Jurkat, Clone E6-1 (cell line): ENCODE measurements at regions not wholly inside any gene's neighbourhood (a gene's known extent, or its start where the extent isn't known, plus 50 kb on each side); places are given as distances from the start of the nearest gene placed in this dataset.
"Not testable (repeated sequence)": the region's sequence is repeated elsewhere in the genome, so short reads cannot be mapped to it uniquely, and the experiment has no call there.

Experiments
- DNase-seq: peaks from one replicate; pipeline ENCODE4 v3.0.0-alpha.2; 2011; ENCODE audit warnings: low read depth, low spot score
- H3K4me3 ChIP-seq: 2 replicates; pipeline ENCODE4 v1.5.1; 2011; ENCODE audit warnings: mild to moderate bottlenecking, low read length, control low read depth, moderate library complexity

GRCh38 chrX:39226251-39226650 lies 425.0 kb downstream of the MID1IP1 start:
- DNase-seq = no peak

GRCh38 chrX:39227371-39227770 lies 426.1 kb downstream of the MID1IP1 start:
- no peak for DNase-seq
- H3K4me3 ChIP-seq = no peak overlapping the region

More at GRCh38 chrX:39226251-39226650, 425.0 kb downstream of the MID1IP1 start:
- H3K4me3 ChIP-seq = no peak overlapping the region

DNA sequence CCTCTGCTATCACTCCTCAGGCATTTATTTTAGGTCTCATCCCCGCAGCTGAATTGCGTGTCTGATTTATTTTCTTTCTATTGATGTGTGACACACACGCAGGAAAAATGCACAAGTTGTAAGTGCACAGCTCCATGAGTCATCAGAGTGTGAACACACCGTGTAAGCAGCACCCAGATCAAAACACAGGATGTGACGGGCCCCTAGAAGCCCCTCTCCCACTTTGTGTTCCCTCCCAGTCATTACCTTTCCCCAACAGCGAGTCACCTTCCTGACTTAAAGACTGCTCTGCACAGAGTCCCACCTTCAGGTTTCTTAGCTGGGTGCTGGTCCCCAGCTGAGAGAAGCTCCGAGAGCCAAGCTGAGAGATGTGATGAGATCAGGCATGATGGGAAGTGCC lies 436.7 kb downstream of the MID1IP1 start:
- DNase-seq = no peak

GRCh38 chrX:39242187-39242586 lies 440.9 kb downstream of the MID1IP1 start:
- peak; percentile 31 for DNase-seq

More for the DNA sequence above, 436.7 kb downstream of the MID1IP1 start:
- no peak overlapping the region for H3K4me3 ChIP-seq

DNA sequence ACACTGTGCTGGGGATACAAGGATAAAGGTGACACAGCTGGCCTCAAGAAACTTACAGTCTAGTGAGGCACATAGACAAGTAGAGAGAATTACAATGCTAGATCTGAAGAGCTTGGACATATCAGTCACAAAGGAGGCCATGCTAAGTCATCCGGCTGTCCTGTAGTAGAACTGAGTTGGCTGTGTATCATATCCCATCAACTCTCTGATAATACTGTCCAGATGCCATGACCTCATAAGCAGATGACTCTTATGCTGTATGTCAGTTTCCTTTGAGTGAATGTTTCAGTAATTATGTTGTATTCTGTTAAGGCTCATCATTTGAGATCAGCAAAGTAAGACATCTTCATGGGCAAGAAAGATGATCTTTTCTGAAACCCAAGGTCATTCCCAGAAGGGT lies 442.9 kb downstream of the MID1IP1 start:
- DNase-seq = no peak
- no peak overlapping the region for H3K4me3 ChIP-seq

More at GRCh38 chrX:39242187-39242586, 440.9 kb downstream of the MID1IP1 start:
- H3K4me3 ChIP-seq = no peak overlapping the region

- H3K4me3 ChIP-seq = no peak overlapping the region
- no peak for DNase-seq
Measured at GRCh38 chrX:39245024-39245423, 443.8 kb downstream of the MID1IP1 start.

- no peak overlapping the region for H3K4me3 ChIP-seq
- DNase-seq = no peak
Measured at GRCh38 chrX:39247536-39247935, 446.3 kb downstream of the MID1IP1 start.

DNA sequence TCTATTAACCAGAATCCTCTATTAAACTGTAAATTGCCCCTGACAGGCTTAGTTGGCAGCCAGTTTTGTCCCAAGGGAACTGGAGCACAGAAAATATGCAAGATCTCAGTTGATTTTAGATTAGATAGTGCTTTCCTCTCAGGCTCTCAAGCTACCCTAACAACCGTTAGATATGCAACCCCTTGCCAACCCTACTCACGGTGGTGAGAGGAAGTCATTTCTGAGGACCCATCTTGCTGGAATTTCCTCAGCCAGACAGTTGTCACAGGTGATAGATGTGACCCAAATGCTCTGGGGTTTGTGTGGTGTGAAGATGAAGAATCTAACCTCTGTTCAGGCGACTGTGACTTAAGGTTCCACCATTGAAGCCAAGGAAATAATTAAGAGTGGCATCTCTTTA lies 447.1 kb downstream of the MID1IP1 start:
- no peak overlapping the region for H3K4me3 ChIP-seq
- DNase-seq = peak; percentile 4

GRCh38 chrX:39249999-39250398 lies 448.7 kb downstream of the MID1IP1 start:
- no peak overlapping the region for H3K4me3 ChIP-seq
- no peak for DNase-seq

DNA sequence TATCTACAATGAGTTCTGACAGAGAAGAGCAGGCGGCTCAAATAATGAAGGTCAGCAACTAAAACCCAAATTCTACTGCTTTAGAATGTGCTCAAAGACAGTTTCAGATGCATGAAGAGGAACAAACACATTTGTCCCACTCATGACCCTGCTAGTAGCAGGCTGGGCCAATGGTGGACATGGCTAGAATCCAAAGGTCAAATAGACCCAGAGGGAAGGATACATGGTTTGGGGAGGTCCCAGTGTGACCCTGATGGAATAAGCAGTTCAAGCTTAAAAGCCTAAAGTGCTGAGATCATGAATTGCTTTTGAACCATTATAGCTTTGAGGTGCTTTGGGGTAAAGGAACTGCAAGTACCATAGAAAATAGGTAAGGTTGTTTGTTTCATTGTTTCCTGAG lies 450.7 kb downstream of the MID1IP1 start:
- no peak for DNase-seq
- no peak overlapping the region for H3K4me3 ChIP-seq

DNA sequence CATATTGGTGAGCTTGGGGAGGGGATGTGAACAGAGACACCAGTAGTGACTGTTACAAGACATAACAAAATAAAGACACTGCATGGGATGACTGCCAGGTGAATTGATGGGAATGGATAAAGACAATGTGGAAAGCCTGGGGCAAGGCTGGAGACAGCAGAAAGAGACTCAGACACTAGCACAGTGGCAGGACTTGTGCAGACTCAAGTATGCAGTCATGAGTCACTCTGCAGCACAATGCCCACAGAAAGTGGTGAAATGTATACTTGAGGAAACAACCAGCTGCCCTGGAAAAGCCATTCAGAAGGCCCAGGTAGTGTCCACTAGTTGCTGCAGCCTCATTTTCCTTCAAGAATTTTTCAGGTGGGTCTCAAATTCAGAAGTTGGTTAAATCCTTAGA lies 452.3 kb downstream of the MID1IP1 start:
- no peak for DNase-seq
- no peak overlapping the region for H3K4me3 ChIP-seq

DNA sequence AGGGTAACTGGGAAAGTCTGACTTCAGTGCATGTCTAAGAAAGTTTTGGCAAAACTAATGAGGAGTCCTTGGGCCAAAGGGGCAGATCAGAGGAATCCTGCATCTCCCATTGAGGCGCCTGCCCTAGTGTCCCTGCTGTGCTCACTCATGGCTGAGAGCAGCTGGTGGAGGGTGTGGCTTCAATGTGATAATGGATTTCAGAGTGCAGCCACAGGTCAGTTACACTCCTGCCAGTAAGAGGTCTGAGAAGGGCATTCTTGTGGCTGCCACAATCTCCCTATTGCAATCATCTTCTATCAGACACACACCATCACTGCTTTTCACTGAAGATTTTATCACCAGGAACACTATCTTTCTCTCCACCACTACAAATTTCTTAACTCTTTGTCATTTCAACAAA lies 457.1 kb downstream of the MID1IP1 start:
- DNase-seq = no peak
- H3K4me3 ChIP-seq = no peak overlapping the region

DNA sequence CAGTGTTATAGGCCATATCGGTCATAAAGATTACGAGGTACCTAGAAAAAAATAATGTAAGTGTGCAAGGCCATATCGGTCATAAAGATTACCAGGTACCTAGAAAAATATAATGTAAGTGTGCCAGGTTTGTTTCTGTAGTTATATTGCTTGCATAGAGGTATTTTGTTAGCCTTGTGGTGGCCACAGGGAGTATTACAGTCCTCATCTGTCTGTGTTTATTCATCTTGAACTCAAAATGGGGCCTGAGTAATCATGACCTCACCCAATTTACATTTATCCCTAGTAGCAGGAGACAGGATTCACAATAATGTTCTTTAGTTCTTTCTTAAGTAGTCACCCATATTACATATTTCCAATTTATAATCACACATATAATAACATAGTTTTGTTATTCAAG lies 459.7 kb downstream of the MID1IP1 start:
- no peak for DNase-seq
- H3K4me3 ChIP-seq = no peak overlapping the region

- peak; percentile 27 for DNase-seq
- H3K4me3 ChIP-seq = no peak overlapping the region
Measured at GRCh38 chrX:39261446-39262147, 460.3 kb downstream of the MID1IP1 start.

DNA sequence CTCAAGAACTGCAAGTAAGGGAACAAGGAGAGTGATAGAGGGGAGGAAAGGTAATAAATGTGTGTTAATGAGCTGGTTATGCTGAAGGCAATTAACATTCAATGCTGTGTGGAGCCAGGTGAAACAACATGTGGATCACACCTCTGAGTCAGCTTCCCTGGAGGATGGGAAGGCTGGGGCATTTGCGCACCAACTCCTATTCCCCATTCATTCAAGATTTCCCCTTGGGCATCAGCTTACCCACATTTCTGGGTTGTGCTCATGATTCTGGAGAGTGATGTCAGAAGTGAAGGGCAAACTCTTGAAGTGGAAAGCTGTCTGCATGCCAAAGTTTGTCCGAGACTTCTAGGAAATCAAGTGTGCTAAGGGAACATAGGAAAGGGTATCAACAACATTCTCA lies 461.4 kb downstream of the MID1IP1 start:
- H3K4me3 ChIP-seq = no peak overlapping the region
- DNase-seq = no peak

- H3K4me3 ChIP-seq = no peak overlapping the region
- no peak for DNase-seq
Measured at GRCh38 chrX:39264023-39264422, 462.8 kb downstream of the MID1IP1 start.

DNA sequence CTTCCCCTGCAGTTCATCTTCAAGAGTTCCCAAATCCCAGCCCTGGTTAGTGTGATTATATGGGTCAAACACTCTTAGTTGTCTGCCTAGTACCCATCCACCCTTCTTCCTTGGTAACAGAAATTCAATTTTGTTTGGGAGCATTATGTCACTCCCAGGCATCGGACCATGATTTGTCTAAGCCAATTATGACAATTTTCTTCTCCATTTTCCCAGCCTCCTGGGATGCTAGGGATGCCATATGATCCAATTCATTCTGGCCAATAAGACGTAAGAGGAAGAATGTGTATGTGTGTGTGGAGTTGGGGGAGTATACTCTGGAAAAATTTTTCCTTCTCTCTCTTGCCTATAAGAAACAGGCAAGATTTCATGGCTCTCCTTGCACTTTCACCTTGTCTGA lies 465.9 kb downstream of the MID1IP1 start:
- DNase-seq = no peak
- no peak overlapping the region for H3K4me3 ChIP-seq

- no peak for DNase-seq
- H3K4me3 ChIP-seq = no peak overlapping the region
Measured at GRCh38 chrX:39268207-39268606, 466.9 kb downstream of the MID1IP1 start.

- no peak for DNase-seq
- no peak overlapping the region for H3K4me3 ChIP-seq
Measured at GRCh38 chrX:39275500-39276068, 474.3 kb downstream of the MID1IP1 start.

DNA sequence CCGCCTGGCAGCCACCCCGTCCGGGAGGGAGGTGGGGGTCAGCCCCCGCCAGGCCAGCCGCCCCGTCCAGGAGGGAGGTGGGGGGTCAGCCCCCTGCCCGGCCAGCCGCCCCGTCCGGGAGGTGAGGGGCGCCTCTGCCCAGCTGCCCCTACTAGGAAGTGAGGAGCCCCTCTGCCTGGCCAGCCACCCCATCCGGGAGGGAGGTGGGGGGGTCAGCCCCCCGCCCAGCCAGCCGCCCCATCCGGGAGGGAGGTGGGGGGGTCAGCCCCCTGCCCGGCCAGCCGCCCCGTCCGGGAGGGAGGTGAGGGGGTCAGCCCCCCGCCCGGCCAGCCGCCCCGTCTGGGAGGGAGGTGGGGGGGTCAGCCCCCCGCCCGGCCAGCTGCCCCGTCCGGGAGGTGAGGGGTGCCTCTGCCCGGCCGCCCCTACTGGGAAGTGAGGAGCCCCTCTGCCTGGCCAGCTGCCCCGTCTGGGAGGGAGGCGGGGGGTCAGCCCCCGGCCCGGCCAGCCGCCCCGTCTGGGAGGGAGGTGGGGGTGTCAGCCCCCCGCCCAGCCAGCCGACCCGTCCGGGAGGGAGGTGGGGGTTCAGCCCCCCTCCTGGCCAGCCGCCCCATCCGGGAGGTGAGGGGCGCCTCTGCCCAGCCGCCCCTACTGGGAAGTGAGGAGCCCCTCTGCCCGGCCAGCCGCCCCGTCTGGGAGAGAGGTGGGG lies 476.6 kb downstream of the MID1IP1 start:
- not testable (repeated sequence) for H3K4me3 ChIP-seq, DNase-seq
